B cell (primary cell): ENCODE measurements at regions not wholly inside any gene's neighbourhood (a gene's known extent, or its start where the extent isn't known, plus 50 kb on each side); places are given as distances from the start of the nearest gene placed in this dataset.

ENCODE experiments used
- ATAC-seq: fragments of 200-7000 bp; cut with Tn5 transposase; one replicate; pipeline ENCODE4 v1.10.0; 2021; ENCODE audit warnings: low read depth, mild to moderate bottlenecking, moderate number of reproducible peaks, moderate library complexity
- CTCF ChIA-PET: fragments of 350-600 bp; sonication (Branson Sonifier 250); formaldehyde crosslinking; loops from one replicate; lab custom pipeline; 2021; ENCODE audit warnings: antibody characterized with exemption, inconsistent platforms; lab: Charles Lee
- POLR2A ChIA-PET: fragments of 350-600 bp; sonication (Branson Sonifier 250); formaldehyde crosslinking; loops from one replicate; lab custom pipeline; 2021; ENCODE audit warnings: antibody characterized with exemption; lab: Charles Lee
- DNase-seq: peaks from one replicate; pipeline ENCODE4 v3.0.0; 2013
- H2AFZ ChIP-seq: 2 replicates; pipeline ENCODE4 v1.6.1; 2012; ENCODE audit warnings: mild to moderate bottlenecking, low read depth, low read length; ENCODE audit not compliant: insufficient read depth, poor library complexity, severe bottlenecking
- H3K27ac ChIP-seq, 2 donors: 1 replicate in 1 of 2; 2 replicates in 1 of 2; pipeline ENCODE4 v1.5.1; 2012 to 2013; ENCODE audit warnings: low read length in 2 of 2, mild to moderate bottlenecking in 2 of 2, moderate library complexity in 1 of 2
- H3K27me3 ChIP-seq, 4 experiments: fragments of 200-600 bp in 1 of 4; sonication (generic) in 1 of 4; replicated peaks in 1 of 4; 1 replicate in 2 of 4; 2 replicates in 2 of 4; pipeline versions ENCODE4 v1.6.1 to v1.7.0; 2013 to 2016; ENCODE audit warnings: low read length in 3 of 4, mild to moderate bottlenecking in 2 of 4, mixed read lengths in 1 of 4, moderate library complexity in 1 of 4; ENCODE audit not compliant: insufficient read depth in 4 of 4, control insufficient read depth in 3 of 4; ENCODE audit errors: control extremely low read depth in 1 of 4
- H3K36me3 ChIP-seq, 2 experiments: replicated peaks in 1 of 2; 1 replicate in 1 of 2; 2 replicates in 1 of 2; pipeline versions ENCODE4 v1.6.1 to v1.7.1; 2013; ENCODE audit warnings: low read length in 1 of 2; ENCODE audit not compliant: insufficient read depth in 2 of 2, control insufficient read depth in 1 of 2; ENCODE audit errors: control extremely low read depth in 1 of 2, extremely low read depth in 1 of 2
- H3K4me1 ChIP-seq, 2 donors: fragments of 200-600 bp in 1 of 2; sonication (generic) in 1 of 2; 1 replicate in 1 of 2; 2 replicates in 1 of 2; pipeline versions ENCODE4 v1.5.1 to v1.6.1; 2013 to 2017; ENCODE audit warnings: low read length in 2 of 2; ENCODE audit not compliant: control insufficient read depth in 2 of 2, insufficient read depth in 2 of 2
- H3K4me2 ChIP-seq: replicated peaks from 2 replicates; pipeline ENCODE3; 2012; ENCODE audit warnings: mild to moderate bottlenecking, low read depth, low read length; ENCODE audit not compliant: poor library complexity, severe bottlenecking
- H3K4me3 ChIP-seq, 5 experiments: fragments of 200-600 bp in 1 of 5; sonication (generic) in 1 of 5; 1 replicate in 3 of 5; 2 replicates in 2 of 5; pipeline versions ENCODE4 v1.5.1 to v1.7.0; 2011 to 2016; ENCODE audit warnings: low read length in 4 of 5, mild to moderate bottlenecking in 4 of 5, low read depth in 2 of 5, control low read depth in 1 of 5, moderate library complexity in 1 of 5; ENCODE audit not compliant: insufficient read depth in 1 of 5; ENCODE audit errors: control extremely low read depth in 1 of 5, extremely low read depth in 1 of 5
- H3K79me2 ChIP-seq: fragments of 200-600 bp; sonication (generic); one replicate; pipeline ENCODE4 v1.6.0; 2016; ENCODE audit warnings: low read length; ENCODE audit not compliant: control insufficient read depth, insufficient read depth
- H3K9ac ChIP-seq: fragments of 200-600 bp; sonication (generic); 2 replicates; pipeline ENCODE4 v1.6.1; 2017; ENCODE audit warnings: mild to moderate bottlenecking, low read length, moderate library complexity
- H3K9me3 ChIP-seq, 3 donors: one replicate each; pipeline versions ENCODE4 v1.6.1 to v1.7.1; 2013; ENCODE audit warnings: low read length in 2 of 3; ENCODE audit not compliant: control insufficient read depth in 2 of 3, insufficient read depth in 1 of 3; ENCODE audit errors: control extremely low read depth in 1 of 3
- H4K20me1 ChIP-seq: 2 replicates; pipeline ENCODE4 v1.6.0; 2012; ENCODE audit warnings: mild to moderate bottlenecking, low read length; ENCODE audit not compliant: insufficient read depth, control insufficient read depth, poor library complexity, severe bottlenecking
- H3K27ac Mint-ChIP-seq: one replicate; pipeline ENCODE4 v1.8.0; 2021; ENCODE audit warnings: mixed read lengths
- H3K27me3 Mint-ChIP-seq: one replicate; pipeline ENCODE4 v1.8.0; 2021; ENCODE audit warnings: mixed read lengths
- H3K4me1 Mint-ChIP-seq: one replicate; pipeline ENCODE4 v1.8.0; 2021; ENCODE audit warnings: mixed read lengths
- H3K4me3 Mint-ChIP-seq: one replicate; pipeline ENCODE4 v1.8.0; 2021; ENCODE audit warnings: mixed read lengths
- H3K9me3 Mint-ChIP-seq: one replicate; pipeline ENCODE4 v1.8.0; 2022; ENCODE audit warnings: mixed read lengths; ENCODE audit not compliant: insufficient read depth
- EZH2 ChIP-seq: IDR thresholded peaks from 2 replicates; pipeline ENCODE4 v1.6.1; 2012; ENCODE audit warnings: borderline replicate concordance, low read depth, mild to moderate bottlenecking, moderate library complexity, low read length; ENCODE audit not compliant: insufficient read depth, poor library complexity, severe bottlenecking
- WGBS: methylation state at CpG from one replicate; pipeline ENCODE4 v1.1.5; 2013; ENCODE audit warnings: missing lambda C conversion rate; ENCODE audit not compliant: insufficient coverage; 5-methylcytosine and 5-hydroxymethylcytosine counted together
- intact Hi-C: fragments of 100-400 bp; cut with micrococcal nuclease; formaldehyde crosslinking; loops from one replicate; pipeline ENCODE4 v1.10.0; 2022
- TF ChIP-seq, protein P1 (sequence below): fragments of 200-600 bp; IDR thresholded peaks from one replicate; pipeline ENCODE4 v1.8.0; 2022; ENCODE audit warnings: antibody characterized with exemption, mild to moderate bottlenecking

GRCh38 chr13:44135566-44135965, 238.1 kb upstream of the SERP2 start:
- Histone ChIP-seq H3K79me2 (no peaks in the 10 kb centered on the region), H3K27ac (no peak overlapping the region), H3K27me3 (peaks cover 0 to 3% (median 0%) of the 10 kb centered on the region in 4 experiments), H3K9ac (no peak overlapping the region), H3K4me1 (no peaks in the 10 kb centered on the region), H3K4me2 (no peak overlapping the region), H4K20me1 (no peaks in the 10 kb centered on the region), H3K9me3 (no peaks in the 10 kb centered on the region), H2AFZ (no peak overlapping the region), H3K36me3 (no peaks in the 10 kb centered on the region), H3K4me3 (no peak overlapping the region)
- no peak for DNase-seq
- Mint-ChIP-seq H3K4me3 (no peak overlapping the region), H3K9me3 (no peaks in the 10 kb centered on the region), H3K27me3 (peaks cover 11% of the 10 kb centered on the region), H3K4me1 (no peaks in the 10 kb centered on the region), H3K27ac (no peak overlapping the region)
- no peak for ATAC-seq
- intact Hi-C loops: no loop called here
- TF ChIP-seq EZH2: no peak
- TF ChIP-seq, protein P1, sequence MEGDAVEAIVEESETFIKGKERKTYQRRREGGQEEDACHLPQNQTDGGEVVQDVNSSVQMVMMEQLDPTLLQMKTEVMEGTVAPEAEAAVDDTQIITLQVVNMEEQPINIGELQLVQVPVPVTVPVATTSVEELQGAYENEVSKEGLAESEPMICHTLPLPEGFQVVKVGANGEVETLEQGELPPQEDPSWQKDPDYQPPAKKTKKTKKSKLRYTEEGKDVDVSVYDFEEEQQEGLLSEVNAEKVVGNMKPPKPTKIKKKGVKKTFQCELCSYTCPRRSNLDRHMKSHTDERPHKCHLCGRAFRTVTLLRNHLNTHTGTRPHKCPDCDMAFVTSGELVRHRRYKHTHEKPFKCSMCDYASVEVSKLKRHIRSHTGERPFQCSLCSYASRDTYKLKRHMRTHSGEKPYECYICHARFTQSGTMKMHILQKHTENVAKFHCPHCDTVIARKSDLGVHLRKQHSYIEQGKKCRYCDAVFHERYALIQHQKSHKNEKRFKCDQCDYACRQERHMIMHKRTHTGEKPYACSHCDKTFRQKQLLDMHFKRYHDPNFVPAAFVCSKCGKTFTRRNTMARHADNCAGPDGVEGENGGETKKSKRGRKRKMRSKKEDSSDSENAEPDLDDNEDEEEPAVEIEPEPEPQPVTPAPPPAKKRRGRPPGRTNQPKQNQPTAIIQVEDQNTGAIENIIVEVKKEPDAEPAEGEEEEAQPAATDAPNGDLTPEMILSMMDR: no peak
- CTCF ChIA-PET: no interaction called here
- WGBS: 83% methylated on average over 1 of the region's 1 CpG
- POLR2A ChIA-PET: no interaction called here

GRCh38 chr13:44136696-44137268, 236.8 kb upstream of the SERP2 start:
- H3K27ac Mint-ChIP-seq: no peak overlapping the region
- Histone ChIP-seq H2AFZ (no peak overlapping the region), H3K27ac (no peak overlapping the region), H3K4me1 (peaks cover 6 to 8% of the 10 kb centered on the region in 2 donors), H3K9ac (no peak overlapping the region), H3K27me3 (no peaks in the 10 kb centered on the region), H3K4me2 (no peak overlapping the region), H3K36me3 (no peaks in the 10 kb centered on the region), H3K9me3 (no peaks in the 10 kb centered on the region), H4K20me1 (no peaks in the 10 kb centered on the region), H3K79me2 (no peaks in the 10 kb centered on the region), H3K4me3 (no peak overlapping the region)
- no peak overlapping the region for H3K4me3 Mint-ChIP-seq
- ATAC-seq (no peak), DNase-seq (no peak)
- ChIA-PET POLR2A (no interaction called here), CTCF (no interaction called here)
- H3K4me1 Mint-ChIP-seq: peaks cover 8% of the 10 kb centered on the region
- WGBS: 92% methylated on average over 2 of the region's 5 CpGs
- no peaks in the 10 kb centered on the region for H3K9me3 Mint-ChIP-seq
- intact Hi-C loops: no loop called here
- peaks cover 11% of the 10 kb centered on the region for H3K27me3 Mint-ChIP-seq
- TF ChIP-seq, protein P1: no peak
- no peak for TF ChIP-seq EZH2
